SK-N-MC (cell line): ENCODE measurements at regions not wholly inside any gene's neighbourhood (a gene's known extent, or its start where the extent isn't known, plus 50 kb on each side); places are given as distances from the start of the nearest gene placed in this dataset.

ENCODE experiments used
- DNase-seq: peaks from one replicate; pipeline ENCODE4 v3.0.0-alpha.2; 2011; ENCODE audit warnings: low read depth, low spot score
- H3K27ac ChIP-seq: fragments of 200-600 bp; sonication (generic); 2 replicates; pipeline ENCODE4 v1.5.1; 2016; ENCODE audit warnings: mixed run types
- H3K36me3 ChIP-seq: fragments of 200-600 bp; sonication (generic); 2 replicates; pipeline ENCODE4 v1.6.1; 2017; ENCODE audit warnings: antibody characterized with exemption, low read length, mixed read lengths; ENCODE audit not compliant: insufficient read depth
- H3K4me3 ChIP-seq: fragments of 200-600 bp; sonication (generic); 2 replicates; pipeline ENCODE4 v1.5.1; 2016
- H3K9ac ChIP-seq: fragments of 200-600 bp; sonication (generic); 2 replicates; pipeline ENCODE4 v1.8.0; 2017; ENCODE audit warnings: mixed run types, mixed read lengths; ENCODE audit not compliant: insufficient read length
- H3K9me3 ChIP-seq: fragments of 200-600 bp; sonication (generic); 2 replicates; pipeline ENCODE4 v1.6.1; 2017; ENCODE audit warnings: low read depth, mild to moderate bottlenecking, antibody characterized with exemption, low read length, moderate library complexity, mixed read lengths
- EZH2 ChIP-seq: fragments of 200-600 bp; sonication (generic); IDR thresholded peaks from one replicate; pipeline ENCODE4 v1.6.1; 2017; ENCODE audit warnings: antibody characterized with exemption
- FOXP2 ChIP-seq: optimal IDR thresholded peaks from 2 replicates; pipeline ENCODE3; 2011; ENCODE audit warnings: mild to moderate bottlenecking, moderate library complexity; ENCODE audit not compliant: insufficient read depth; ENCODE audit errors: extremely low read length, control extremely low read depth
- POLR2AphosphoS5 ChIP-seq: IDR thresholded peaks from 2 replicates; pipeline ENCODE4 v1.6.1; 2012; ENCODE audit warnings: mild to moderate bottlenecking, low read depth, low read length, borderline replicate concordance

DNA sequence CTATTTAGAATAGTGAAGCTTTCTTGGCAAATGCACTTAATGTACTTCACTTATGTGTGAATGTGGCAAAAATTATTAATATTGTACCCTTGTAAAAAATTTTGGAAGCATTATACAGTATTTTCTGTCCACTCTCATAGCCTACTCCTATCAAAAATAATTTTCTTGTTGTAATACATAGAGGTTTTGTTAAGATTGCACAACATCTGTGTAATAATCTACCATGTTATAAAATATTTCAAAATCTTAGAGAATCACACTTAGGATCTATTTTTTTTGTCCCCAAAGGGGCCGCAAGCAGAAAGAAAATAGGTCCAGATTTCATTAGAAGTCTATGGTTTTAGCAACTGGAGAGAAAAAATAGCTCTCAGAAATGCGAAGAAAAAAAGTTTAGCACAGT lies 945.9 kb downstream of the CDH18 start:
- DNase-seq, result no peak
- TF ChIP-seq EZH2, result no peak
- TF ChIP-seq POLR2AphosphoS5, result no peak
- TF ChIP-seq FOXP2, result no peak

GRCh38 chr5:19044311-19044710 lies 943.7 kb downstream of the CDH18 start:
- no peak for TF ChIP-seq FOXP2
- TF ChIP-seq POLR2AphosphoS5, result no peak
- TF ChIP-seq EZH2, result no peak
- no peak for DNase-seq
- H3K4me3 ChIP-seq, result no peak overlapping the region
- H3K9ac ChIP-seq, result no peak overlapping the region
- H3K27ac ChIP-seq, result no peak overlapping the region
- no peaks in the 10 kb centered on the region for H3K9me3 ChIP-seq
- H3K36me3 ChIP-seq, result no peaks in the 10 kb centered on the region

More for the DNA sequence above, 945.9 kb downstream of the CDH18 start:
- H3K9ac ChIP-seq, result no peak overlapping the region
- no peaks in the 10 kb centered on the region for H3K36me3 ChIP-seq
- H3K4me3 ChIP-seq, result no peak overlapping the region
- no peak overlapping the region for H3K27ac ChIP-seq
- no peaks in the 10 kb centered on the region for H3K9me3 ChIP-seq

- Histone ChIP-seq H3K9ac (no peak overlapping the region), H3K9me3 (no peaks in the 10 kb centered on the region), H3K36me3 (no peaks in the 10 kb centered on the region), H3K4me3 (no peak overlapping the region), H3K27ac (no peak overlapping the region)
- TF ChIP-seq POLR2AphosphoS5, result no peak
- TF ChIP-seq EZH2, result no peak
- no peak for TF ChIP-seq FOXP2
- no peak for DNase-seq
Observed at GRCh38 chr5:19044931-19045695, 942.9 kb downstream of the CDH18 start.

DNA sequence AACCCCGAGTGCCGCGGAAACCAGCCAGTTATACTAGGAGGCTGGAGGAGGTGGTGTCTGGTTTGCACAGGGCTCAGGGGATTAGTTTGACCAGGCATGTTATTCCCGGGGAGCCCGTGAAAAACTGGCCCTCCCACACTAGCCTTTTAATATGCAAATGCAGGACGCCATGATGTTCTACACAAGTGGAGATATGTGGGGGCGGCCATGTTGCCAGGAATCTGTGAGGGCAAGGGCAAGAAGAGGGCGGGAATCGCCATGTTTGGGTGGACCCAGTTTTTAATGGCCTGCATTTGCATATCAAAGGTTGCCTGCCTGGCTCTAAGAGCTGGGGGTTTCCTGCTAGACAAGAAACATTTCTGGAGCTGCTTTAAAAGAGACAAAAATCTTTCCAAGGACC lies 940.7 kb downstream of the CDH18 start:
- Histone ChIP-seq H3K27ac (no peak overlapping the region), H3K4me3 (no peak overlapping the region), H3K9me3 (no peaks in the 10 kb centered on the region; the same call in 1 of the 2 replicates), H3K36me3 (no peaks in the 10 kb centered on the region), H3K9ac (no peak overlapping the region)
- no peak for DNase-seq
- no peak for TF ChIP-seq POLR2AphosphoS5
- no peak for TF ChIP-seq FOXP2
- TF ChIP-seq EZH2, result no peak

DNA sequence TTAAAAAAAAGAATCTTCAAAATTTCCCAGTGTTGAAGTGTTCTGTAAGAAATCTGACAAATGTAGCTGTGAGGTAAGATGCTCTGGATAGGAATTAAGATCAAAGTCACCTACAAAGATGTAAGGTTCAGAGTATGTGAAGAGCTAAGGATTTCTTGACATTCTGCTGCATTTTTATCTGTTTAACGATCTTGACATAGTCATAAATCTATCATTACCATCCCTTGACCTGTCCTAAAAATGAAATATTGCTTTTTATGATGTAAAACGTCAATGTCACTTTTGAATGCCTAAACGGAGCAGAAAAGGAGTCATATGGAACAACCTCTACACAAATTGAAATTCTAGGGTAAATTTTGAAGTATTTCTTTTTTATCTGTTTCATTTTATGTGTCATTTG lies 939.3 kb downstream of the CDH18 start:
- no peak for TF ChIP-seq POLR2AphosphoS5
- DNase-seq, result no peak
- H3K36me3 ChIP-seq, result no peaks in the 10 kb centered on the region
- no peak overlapping the region for H3K4me3 ChIP-seq
- H3K27ac ChIP-seq, result no peak overlapping the region
- no peak overlapping the region for H3K9ac ChIP-seq
- H3K9me3 ChIP-seq, result no peaks in the 10 kb centered on the region; the same call in 1 of the 2 replicates

DNA sequence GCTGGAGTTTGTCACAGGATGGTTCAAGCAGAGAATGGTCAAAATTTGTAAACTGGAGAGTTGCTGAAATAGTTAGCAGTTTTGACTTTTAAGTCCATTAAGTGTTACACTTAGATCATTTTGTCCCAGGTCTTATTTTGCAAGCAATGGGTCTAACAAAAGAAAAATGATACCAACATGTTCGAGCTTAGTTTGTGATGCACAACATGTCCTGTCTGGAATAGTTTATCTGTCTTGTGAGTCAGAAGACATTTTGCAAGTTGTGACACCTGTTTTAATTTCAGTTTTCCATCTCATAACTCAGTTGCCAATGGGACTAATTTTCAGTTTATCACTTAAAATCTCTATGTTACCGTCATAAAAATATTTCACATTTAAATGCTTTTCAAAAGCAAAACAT lies 929.8 kb downstream of the CDH18 start:
- Histone ChIP-seq H3K9ac (no peak overlapping the region), H3K36me3 (no peaks in the 10 kb centered on the region), H3K9me3 (no peaks in the 10 kb centered on the region), H3K4me3 (no peak overlapping the region), H3K27ac (no peak overlapping the region)
- TF ChIP-seq FOXP2, result no peak
- TF ChIP-seq POLR2AphosphoS5, result no peak
- no peak for TF ChIP-seq EZH2
- no peak for DNase-seq

DNA sequence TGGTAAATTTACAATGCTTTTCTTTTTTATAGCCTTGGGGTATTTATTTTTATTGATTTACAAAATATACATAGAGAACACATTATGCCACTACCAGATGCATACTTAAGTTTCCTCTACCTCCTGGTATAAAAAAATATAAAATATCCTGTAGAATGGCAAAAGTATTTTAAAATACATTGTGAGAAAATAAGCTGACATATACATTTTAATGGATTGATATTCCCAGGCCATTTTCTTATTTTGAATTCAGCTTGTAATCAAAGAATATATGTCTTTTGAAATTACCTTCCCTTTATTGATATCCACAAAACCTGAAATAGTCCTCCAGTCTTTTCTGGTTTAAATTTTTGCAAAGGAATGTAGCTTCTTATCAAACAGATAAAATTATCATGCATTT lies 923.9 kb downstream of the CDH18 start:
- DNase-seq, result no peak
- Histone ChIP-seq H3K9ac (no peak overlapping the region), H3K9me3 (no peaks in the 10 kb centered on the region), H3K4me3 (no peak overlapping the region), H3K36me3 (no peaks in the 10 kb centered on the region), H3K27ac (no peak overlapping the region)
- TF ChIP-seq FOXP2 (no peak), POLR2AphosphoS5 (no peak), EZH2 (no peak)

DNA sequence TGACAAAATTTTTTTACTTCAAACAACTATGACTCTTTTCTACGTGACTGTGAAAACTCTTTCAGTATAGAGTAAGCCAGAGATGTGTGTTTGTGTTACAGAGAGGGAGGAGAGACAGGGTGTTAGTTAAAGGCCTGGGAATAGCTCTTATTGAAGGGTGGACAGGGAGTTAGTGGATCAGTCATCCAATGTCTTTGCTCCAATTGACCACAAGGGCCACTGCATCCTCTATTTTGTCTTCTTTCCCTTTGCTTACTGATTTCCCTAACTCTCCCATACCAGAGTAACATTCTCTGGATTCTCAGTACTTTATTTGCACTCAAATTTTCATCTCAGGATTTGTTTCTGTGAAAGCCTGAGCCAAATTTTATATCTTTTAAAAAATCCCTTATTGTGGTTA lies 920.3 kb downstream of the CDH18 start:
- Histone ChIP-seq H3K9ac (no peak overlapping the region), H3K36me3 (no peaks in the 10 kb centered on the region), H3K9me3 (no peaks in the 10 kb centered on the region), H3K4me3 (no peak overlapping the region), H3K27ac (no peak overlapping the region)
- no peak for DNase-seq
- no peak for TF ChIP-seq FOXP2
- TF ChIP-seq POLR2AphosphoS5, result no peak

- Histone ChIP-seq H3K36me3 (no peaks in the 10 kb centered on the region), H3K27ac (no peak overlapping the region), H3K9ac (no peak overlapping the region), H3K4me3 (no peak overlapping the region), H3K9me3 (no peaks in the 10 kb centered on the region)
- DNase-seq, result no peak
- TF ChIP-seq POLR2AphosphoS5 (no peak), EZH2 (no peak), FOXP2 (no peak)
Observed at GRCh38 chr5:19098434-19098833, 889.6 kb downstream of the CDH18 start.
